ENCODE measurements at regions not wholly inside any gene's neighbourhood (a gene's known extent, or its start where the extent isn't known, plus 50 kb on each side); places are given as distances from the start of the nearest gene placed in this dataset.

- TF ChIP-seq, protein P1, sequence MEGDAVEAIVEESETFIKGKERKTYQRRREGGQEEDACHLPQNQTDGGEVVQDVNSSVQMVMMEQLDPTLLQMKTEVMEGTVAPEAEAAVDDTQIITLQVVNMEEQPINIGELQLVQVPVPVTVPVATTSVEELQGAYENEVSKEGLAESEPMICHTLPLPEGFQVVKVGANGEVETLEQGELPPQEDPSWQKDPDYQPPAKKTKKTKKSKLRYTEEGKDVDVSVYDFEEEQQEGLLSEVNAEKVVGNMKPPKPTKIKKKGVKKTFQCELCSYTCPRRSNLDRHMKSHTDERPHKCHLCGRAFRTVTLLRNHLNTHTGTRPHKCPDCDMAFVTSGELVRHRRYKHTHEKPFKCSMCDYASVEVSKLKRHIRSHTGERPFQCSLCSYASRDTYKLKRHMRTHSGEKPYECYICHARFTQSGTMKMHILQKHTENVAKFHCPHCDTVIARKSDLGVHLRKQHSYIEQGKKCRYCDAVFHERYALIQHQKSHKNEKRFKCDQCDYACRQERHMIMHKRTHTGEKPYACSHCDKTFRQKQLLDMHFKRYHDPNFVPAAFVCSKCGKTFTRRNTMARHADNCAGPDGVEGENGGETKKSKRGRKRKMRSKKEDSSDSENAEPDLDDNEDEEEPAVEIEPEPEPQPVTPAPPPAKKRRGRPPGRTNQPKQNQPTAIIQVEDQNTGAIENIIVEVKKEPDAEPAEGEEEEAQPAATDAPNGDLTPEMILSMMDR (IDR thresholded peaks at IDR 0.05): no peak
- TF ChIP-seq POLR2AphosphoS5 (IDR thresholded peaks at IDR 0.05) (no peak), EP300 (IDR thresholded peaks at IDR 0.05) (no peak), POLR2A (IDR thresholded peaks at IDR 0.05) (no peak)
Observed at GRCh38 chr1:98260839-98261238, 340.0 kb upstream of the DPYD start.
